Middle frontal gyrus (tissue), 1 donor: ENCODE measurements at regions not wholly inside any gene's neighbourhood (a gene's known extent, or its start where the extent isn't known, plus 50 kb on each side); places are given as distances from the start of the nearest gene placed in this dataset.
"Not testable (repeated sequence)": the region's sequence is repeated elsewhere in the genome, so short reads cannot be mapped to it uniquely, and the experiment has no call there.

Experiments used
- DNase-seq: peaks from one replicate; pipeline ENCODE4 v3.0.0-alpha.2; 2015; ENCODE audit warnings: low spot score; ENCODE audit errors: extremely low spot score

- no peak for DNase-seq
These were observed 452.7 kb downstream of the STK39 start for GRCh38 chr2:167794554-167795255.

GRCh38 chr2:167793725-167794124 is 453.7 kb downstream of the STK39 start:
- no peak for DNase-seq

- no peak for DNase-seq
These were observed 455.3 kb downstream of the STK39 start for GRCh38 chr2:167792126-167792525.

- no peak for DNase-seq
These were observed 456.5 kb downstream of the STK39 start for GRCh38 chr2:167790781-167791450.

- no peak for DNase-seq
These were observed 457.2 kb downstream of the STK39 start for GRCh38 chr2:167790189-167790588.

- no peak for DNase-seq
These were observed 459.8 kb downstream of the STK39 start for GRCh38 chr2:167787562-167787961.

GRCh38 chr2:167787021-167787420 is 460.4 kb downstream of the STK39 start:
- DNase-seq, result no peak

GRCh38 chr2:167785606-167786216 is 461.7 kb downstream of the STK39 start:
- DNase-seq, result no peak

GRCh38 chr2:167784084-167784425 is 463.3 kb downstream of the STK39 start:
- no peak for DNase-seq

GRCh38 chr2:167783261-167784083 is 463.9 kb downstream of the STK39 start:
- DNase-seq, result peak; percentile 16

- not testable (repeated sequence) for DNase-seq
These were observed 465.8 kb downstream of the STK39 start for GRCh38 chr2:167781629-167782028.

GRCh38 chr2:167776359-167776758 is 471.0 kb downstream of the STK39 start:
- no peak for DNase-seq

- no peak for DNase-seq
These were observed 475.8 kb downstream of the STK39 start for GRCh38 chr2:167771628-167772027.

- DNase-seq, result no peak
These were observed 478.4 kb downstream of the STK39 start for GRCh38 chr2:167769020-167769419.

GRCh38 chr2:167767830-167768229 is 479.6 kb downstream of the STK39 start:
- no peak for DNase-seq

- no peak for DNase-seq
These were observed 482.5 kb downstream of the STK39 start for GRCh38 chr2:167764772-167765341.

GRCh38 chr2:167761465-167762136 is 485.8 kb downstream of the STK39 start:
- DNase-seq, result no peak

- DNase-seq, result no peak
These were observed 487.9 kb downstream of the STK39 start for GRCh38 chr2:167759531-167759930.

GRCh38 chr2:167758292-167758691 is 489.1 kb downstream of the STK39 start:
- DNase-seq, result no peak

GRCh38 chr2:167756446-167756845 is 490.9 kb downstream of the STK39 start:
- DNase-seq, result no peak

- no peak for DNase-seq
These were observed 494.3 kb downstream of the STK39 start for GRCh38 chr2:167753142-167753541.
